ENCODE measurements at regions not wholly inside any gene's neighbourhood (a gene's known extent, or its start where the extent isn't known, plus 50 kb on each side); places are given as distances from the start of the nearest gene placed in this dataset.
"Not testable (repeated sequence)": the region's sequence is repeated elsewhere in the genome, so short reads cannot be mapped to it uniquely, and the experiment has no call there.

- TF ChIP-seq CTCF, POLR2A, POLR2AphosphoS5 (IDR thresholded peaks at IDR 0.05): not testable (repeated sequence)
Measured at GRCh38 chr4:189722324-189723003, 218.2 kb upstream of the FRG1 start.
